ENCODE measurements at regions not wholly inside any gene's neighbourhood (a gene's known extent, or its start where the extent isn't known, plus 50 kb on each side); places are given as distances from the start of the nearest gene placed in this dataset.

DNA sequence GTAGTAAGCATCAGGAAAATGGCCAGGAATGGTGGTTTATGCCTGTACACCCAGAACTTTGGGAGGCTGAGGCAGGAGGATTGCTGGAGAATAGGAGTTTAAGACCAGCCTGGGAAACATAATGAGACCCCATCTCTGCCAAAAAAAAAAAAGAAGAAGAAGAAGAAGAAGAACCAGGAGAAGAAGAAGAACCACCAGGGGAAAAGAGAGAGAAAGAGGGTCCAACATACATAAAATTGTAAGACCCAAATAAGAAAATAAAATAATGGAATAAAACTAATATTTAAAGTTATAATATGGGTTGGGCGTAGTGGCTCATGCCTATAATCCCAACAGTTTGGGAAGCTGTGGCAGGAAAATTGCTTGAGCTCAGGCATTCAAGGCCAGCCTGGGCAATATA is 408.4 kb downstream of the ZFHX3 start:
- TF ChIP-seq POLR2A (IDR thresholded peaks at IDR 0.05): no peak
- TF ChIP-seq, protein P1, sequence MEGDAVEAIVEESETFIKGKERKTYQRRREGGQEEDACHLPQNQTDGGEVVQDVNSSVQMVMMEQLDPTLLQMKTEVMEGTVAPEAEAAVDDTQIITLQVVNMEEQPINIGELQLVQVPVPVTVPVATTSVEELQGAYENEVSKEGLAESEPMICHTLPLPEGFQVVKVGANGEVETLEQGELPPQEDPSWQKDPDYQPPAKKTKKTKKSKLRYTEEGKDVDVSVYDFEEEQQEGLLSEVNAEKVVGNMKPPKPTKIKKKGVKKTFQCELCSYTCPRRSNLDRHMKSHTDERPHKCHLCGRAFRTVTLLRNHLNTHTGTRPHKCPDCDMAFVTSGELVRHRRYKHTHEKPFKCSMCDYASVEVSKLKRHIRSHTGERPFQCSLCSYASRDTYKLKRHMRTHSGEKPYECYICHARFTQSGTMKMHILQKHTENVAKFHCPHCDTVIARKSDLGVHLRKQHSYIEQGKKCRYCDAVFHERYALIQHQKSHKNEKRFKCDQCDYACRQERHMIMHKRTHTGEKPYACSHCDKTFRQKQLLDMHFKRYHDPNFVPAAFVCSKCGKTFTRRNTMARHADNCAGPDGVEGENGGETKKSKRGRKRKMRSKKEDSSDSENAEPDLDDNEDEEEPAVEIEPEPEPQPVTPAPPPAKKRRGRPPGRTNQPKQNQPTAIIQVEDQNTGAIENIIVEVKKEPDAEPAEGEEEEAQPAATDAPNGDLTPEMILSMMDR (IDR thresholded peaks at IDR 0.05): no peak

All from sigmoid colon (tissue), 3 donors.